ENCODE measurements at regions not wholly inside any gene's neighbourhood (a gene's known extent, or its start where the extent isn't known, plus 50 kb on each side); places are given as distances from the start of the nearest gene placed in this dataset.

DNA sequence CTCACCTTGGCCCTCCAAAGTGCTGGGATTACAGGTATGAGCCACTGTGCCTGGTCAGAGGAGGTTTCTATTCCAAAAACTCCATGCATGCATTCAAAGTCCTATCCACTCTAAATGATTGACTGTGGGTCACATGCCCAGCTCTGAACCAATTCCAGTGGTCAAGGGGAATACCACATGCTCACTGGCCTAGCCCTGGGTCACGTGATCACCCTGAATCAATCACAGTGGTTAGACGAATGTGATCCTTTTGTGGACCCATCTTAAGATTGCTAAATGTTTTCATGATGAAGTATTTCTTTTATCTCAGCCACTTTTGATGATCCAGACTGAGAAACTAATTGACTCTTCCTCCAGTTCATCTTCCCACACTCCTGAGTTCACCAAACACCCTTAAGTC, 475.8 kb downstream of the PREX1 start:
- no peak for DNase-seq (ENCODE audit: low read depth)
- peaks cover 3% of the 10 kb centered on the region for H3K27me3 ChIP-seq (ENCODE audit: control insufficient read depth, insufficient read depth, low read length)
- H3K36me3 ChIP-seq (ENCODE audit: control insufficient read depth, insufficient read depth, low read length), result no peaks in the 10 kb centered on the region
- TF ChIP-seq, protein P1, sequence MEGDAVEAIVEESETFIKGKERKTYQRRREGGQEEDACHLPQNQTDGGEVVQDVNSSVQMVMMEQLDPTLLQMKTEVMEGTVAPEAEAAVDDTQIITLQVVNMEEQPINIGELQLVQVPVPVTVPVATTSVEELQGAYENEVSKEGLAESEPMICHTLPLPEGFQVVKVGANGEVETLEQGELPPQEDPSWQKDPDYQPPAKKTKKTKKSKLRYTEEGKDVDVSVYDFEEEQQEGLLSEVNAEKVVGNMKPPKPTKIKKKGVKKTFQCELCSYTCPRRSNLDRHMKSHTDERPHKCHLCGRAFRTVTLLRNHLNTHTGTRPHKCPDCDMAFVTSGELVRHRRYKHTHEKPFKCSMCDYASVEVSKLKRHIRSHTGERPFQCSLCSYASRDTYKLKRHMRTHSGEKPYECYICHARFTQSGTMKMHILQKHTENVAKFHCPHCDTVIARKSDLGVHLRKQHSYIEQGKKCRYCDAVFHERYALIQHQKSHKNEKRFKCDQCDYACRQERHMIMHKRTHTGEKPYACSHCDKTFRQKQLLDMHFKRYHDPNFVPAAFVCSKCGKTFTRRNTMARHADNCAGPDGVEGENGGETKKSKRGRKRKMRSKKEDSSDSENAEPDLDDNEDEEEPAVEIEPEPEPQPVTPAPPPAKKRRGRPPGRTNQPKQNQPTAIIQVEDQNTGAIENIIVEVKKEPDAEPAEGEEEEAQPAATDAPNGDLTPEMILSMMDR (IDR thresholded peaks at IDR 0.05; ENCODE audit: insufficient read depth, low read length, poor library complexity, severe bottlenecking), result no peak
- H3K4me3 ChIP-seq (ENCODE audit: low read depth, low read length), result no peak overlapping the region

DNA sequence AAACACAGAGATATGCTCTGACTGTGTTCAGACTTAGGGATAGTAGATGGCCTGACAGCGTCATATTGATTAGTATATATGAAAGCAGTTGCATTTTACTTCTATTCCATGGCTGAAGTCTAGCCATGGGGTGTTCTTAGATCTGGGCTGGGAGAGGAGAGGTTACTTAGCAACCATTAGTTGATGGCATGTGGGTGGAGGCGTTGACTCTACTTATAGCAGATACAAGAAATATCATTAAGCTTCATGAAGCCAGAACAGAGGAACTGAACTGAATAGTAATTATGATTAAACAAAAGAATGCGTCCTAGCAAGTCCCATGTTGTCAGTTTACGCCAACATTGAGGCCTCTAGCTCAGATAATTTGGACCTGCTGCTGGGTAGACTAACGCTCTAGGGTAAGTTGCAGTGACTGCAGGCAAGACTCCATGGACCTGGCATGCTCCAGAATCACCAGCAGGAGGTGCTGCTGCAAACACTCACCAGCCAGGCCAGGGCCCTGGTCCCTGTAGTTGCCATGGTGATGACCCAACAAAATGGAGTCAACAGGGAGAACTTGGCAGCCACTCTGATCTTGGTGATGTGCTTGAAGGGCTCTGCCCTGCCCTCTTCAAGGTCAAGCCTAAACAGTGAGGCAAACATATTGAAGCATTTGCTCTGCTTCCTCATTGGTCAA, 477.3 kb downstream of the PREX1 start:
- no peak for DNase-seq (ENCODE audit: low read depth)
- H3K4me3 ChIP-seq (ENCODE audit: low read depth, low read length), result no peak overlapping the region
- H3K36me3 ChIP-seq (ENCODE audit: control insufficient read depth, insufficient read depth, low read length), result no peaks in the 10 kb centered on the region
- H3K27me3 ChIP-seq (ENCODE audit: control insufficient read depth, insufficient read depth, low read length), result peaks cover 3% of the 10 kb centered on the region
- TF ChIP-seq, protein P1 (IDR thresholded peaks at IDR 0.05; ENCODE audit: insufficient read depth, low read length, poor library complexity, severe bottlenecking), result peak; percentile 24

DNA sequence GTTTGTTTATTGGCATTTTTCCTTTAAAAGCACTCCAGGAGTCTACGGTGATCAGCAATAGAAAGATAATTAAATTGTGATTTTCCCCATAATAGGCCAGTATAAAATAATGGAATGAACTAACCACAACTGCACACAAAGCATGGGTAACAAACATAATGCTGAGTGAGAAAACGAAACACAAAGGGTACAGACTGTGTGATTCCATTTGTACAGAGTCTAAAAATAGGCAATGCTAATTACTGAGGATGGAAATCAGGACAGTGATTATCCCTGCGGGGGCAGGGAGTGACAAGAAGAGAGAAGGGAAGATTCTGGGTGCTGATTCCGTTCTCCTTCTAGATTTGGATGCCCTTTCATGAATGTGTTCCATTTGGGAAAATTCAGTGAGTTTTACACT, 478.1 kb downstream of the PREX1 start:
- no peak for DNase-seq (ENCODE audit: low read depth)
- Histone ChIP-seq H3K36me3 (ENCODE audit: control insufficient read depth, insufficient read depth, low read length) (no peaks in the 10 kb centered on the region), H3K4me3 (ENCODE audit: low read depth, low read length) (no peak overlapping the region), H3K27me3 (ENCODE audit: control insufficient read depth, insufficient read depth, low read length) (peaks cover 3% of the 10 kb centered on the region)
- TF ChIP-seq, protein P1 (IDR thresholded peaks at IDR 0.05; ENCODE audit: insufficient read depth, low read length, poor library complexity, severe bottlenecking), result no peak

DNA sequence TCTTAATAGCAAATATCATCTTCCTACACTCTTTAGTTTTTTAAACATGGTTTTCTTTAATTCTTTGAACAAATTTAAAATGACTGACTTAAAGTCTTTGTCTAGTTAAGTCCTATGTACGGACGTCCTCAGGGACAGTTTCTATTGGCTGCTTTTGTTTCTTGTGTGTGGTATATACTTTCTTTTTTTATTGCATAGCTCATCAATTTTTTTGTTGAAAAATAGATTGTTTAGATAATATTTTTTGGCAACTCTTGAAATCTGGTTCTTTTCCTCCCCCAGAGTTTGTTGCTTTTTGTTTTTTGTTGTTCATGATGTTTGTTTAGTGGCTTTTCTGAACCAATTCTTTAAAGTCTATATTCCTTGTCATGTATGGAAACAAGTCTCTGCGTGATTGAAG, 479.8 kb downstream of the PREX1 start:
- H3K27me3 ChIP-seq (ENCODE audit: control insufficient read depth, insufficient read depth, low read length), result peaks cover 8% of the 10 kb centered on the region
- TF ChIP-seq, protein P1 (IDR thresholded peaks at IDR 0.05; ENCODE audit: insufficient read depth, low read length, poor library complexity, severe bottlenecking), result no peak
- H3K4me3 ChIP-seq (ENCODE audit: low read depth, low read length), result no peak overlapping the region
- no peak for DNase-seq (ENCODE audit: low read depth)
- no peaks in the 10 kb centered on the region for H3K36me3 ChIP-seq (ENCODE audit: control insufficient read depth, insufficient read depth, low read length)

DNA sequence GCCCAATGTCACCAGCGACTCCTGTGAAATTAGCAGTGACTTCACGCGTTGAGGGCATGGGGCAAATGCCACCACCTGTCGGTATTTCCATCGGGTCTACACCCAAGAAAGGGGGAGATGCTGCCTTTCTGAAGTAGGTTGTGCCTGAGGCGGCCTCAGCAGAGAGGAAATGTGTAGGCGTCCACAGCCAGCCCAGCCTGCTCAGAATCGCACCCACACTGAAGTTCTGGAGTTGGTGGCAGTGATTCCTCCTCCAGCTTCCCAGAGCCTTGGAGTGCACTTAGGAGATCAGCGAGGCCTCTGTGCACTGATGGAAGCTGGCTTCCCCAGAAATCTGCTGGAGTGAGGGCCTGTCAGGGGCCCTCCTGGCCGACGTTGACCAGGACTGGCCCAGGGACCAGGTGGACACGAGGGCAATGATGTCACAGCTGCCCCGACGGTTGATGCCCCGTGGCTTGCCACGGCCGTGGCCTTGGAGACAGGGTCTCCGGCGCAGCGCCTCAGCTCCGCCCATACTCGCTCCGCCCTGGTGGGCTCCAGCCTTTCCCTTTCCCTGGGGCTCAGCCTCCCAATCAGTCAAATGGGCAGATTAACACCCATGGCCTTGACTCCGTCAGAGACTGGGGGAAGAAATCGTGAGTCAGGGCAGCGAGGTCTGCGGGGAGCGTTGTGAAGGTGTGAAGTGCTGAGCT, 484.8 kb downstream of the PREX1 start:
- TF ChIP-seq, protein P1 (IDR thresholded peaks at IDR 0.05; ENCODE audit: insufficient read depth, low read length, poor library complexity, severe bottlenecking), result no peak
- H3K4me3 ChIP-seq (ENCODE audit: low read depth, low read length), result no peak overlapping the region

More for the DNA sequence above, 484.8 kb downstream of the PREX1 start:
- peaks cover 4% of the 10 kb centered on the region for H3K27me3 ChIP-seq (ENCODE audit: control insufficient read depth, insufficient read depth, low read length)
- DNase-seq (ENCODE audit: low read depth), result no peak
- H3K36me3 ChIP-seq (ENCODE audit: control insufficient read depth, insufficient read depth, low read length), result no peaks in the 10 kb centered on the region
